ENCODE measurements at regions not wholly inside any gene's neighbourhood (a gene's known extent, or its start where the extent isn't known, plus 50 kb on each side); places are given as distances from the start of the nearest gene placed in this dataset.
A peak's percentile ranks its signal among the peaks of the same experiment; 100 is the strongest.

DNA sequence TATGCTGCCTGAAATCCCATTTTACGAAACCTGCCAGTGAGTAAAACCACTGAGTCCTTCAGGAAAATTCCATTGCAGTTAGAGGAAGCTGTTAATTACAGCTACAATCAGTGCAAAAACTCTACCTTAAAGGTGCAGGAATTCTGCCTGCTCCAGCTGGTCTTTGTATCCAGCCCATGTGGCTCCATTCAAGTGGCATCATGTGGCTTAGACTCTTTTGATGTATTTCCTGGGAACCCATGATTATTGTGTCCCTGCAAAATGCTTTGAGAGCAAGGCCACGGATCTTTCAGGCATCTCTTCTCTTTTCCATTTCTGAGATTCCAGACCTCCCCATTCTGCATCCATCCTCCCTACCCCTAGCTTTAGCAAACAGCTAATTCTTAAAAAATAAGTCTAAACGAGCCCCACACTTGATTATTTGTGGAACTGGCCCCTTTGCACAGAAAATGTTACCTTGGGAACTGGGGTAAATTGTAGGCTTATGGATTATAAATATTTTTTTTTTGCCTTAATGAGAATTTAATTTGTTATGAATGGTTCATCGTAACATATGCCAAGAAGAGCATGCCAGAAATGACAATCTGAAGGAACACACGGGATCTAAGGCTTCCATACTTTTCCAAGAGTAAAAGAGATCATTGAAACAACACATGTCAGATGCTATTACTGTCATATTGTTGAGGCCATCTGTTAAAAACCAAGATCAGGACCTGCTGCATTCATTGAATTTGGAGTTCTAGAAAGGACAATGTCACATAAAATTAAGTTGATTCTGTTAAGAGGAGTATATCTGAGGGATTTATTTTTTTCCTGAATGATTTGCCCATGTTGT, 144.6 kb downstream of the TPH2 start:
- DNase-seq, result no peak

DNA sequence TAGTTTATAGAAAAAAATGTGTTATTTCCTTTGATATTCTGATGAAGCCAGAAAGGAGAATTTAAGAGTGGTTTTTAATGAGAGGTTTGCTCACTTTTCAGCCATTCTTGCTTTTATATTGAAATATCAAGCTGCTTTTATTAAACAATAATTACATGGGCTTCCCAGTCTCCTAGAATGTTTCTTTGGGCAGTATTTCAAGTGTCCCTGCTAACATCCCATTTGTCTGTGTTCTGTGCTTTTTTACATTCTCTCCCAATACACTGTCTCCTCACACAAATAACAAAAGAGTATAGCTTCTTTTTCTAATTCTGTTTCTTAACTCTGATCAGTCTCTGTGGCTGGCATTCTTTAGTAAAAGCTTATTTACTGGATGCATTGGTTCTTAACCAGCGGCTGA, 145.4 kb downstream of the TPH2 start:
- DNase-seq, result no peak

GRCh38 chr12:72084880-72085279, 146.2 kb downstream of the TPH2 start:
- DNase-seq, result no peak

- DNase-seq, result no peak
These were observed 151.0 kb downstream of the TPH2 start for GRCh38 chr12:72089678-72090077.

DNA sequence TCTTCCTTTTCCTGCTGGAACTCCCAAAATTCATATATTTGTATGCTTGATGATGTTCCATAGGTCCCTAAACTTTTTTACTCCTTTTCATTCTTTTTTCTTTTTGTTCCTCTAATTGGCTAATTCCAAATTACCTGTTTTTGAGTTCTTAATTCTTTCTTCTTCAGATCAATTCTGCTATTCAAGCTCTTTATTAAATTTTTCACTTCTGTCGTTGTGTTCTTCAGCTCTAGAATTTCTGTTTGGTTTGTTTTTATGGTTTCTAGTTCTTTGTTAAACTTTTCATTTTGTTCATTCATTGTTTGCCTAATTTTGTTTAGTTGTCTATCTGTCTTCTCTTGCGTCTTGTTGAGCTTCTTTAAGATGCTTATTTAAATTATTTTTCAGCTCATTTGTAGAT, 154.8 kb downstream of the TPH2 start:
- DNase-seq, result no peak

DNA sequence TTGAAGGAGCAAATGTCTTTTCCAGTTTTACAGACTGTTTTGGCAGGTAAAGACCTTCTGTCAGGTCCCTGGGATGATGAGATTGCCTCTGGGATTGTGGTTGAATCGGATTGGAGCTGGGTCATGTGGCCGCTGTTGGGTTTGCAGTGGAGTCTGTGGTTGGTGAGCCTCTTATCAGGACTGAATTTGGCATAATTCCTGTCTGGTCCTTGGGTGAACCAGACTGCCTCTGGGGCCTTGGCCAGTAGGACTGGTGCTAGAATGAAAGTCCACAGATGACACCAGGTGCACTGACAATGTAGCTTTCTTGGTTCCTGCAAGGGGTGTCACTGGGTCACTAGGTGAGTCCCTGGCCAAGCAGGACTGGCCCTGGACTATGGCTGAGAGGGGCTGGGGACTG, 155.3 kb downstream of the TPH2 start:
- DNase-seq, result no peak

GRCh38 chr12:72094490-72094889, 155.8 kb downstream of the TPH2 start:
- DNase-seq, result no peak

- no peak for DNase-seq
These were observed 156.4 kb downstream of the TPH2 start for GRCh38 chr12:72095025-72095424.

GRCh38 chr12:72098622-72099021, 160.0 kb downstream of the TPH2 start:
- peak; percentile 47 for DNase-seq

GRCh38 chr12:72100854-72101253, 162.2 kb downstream of the TPH2 start:
- no peak for DNase-seq

DNA sequence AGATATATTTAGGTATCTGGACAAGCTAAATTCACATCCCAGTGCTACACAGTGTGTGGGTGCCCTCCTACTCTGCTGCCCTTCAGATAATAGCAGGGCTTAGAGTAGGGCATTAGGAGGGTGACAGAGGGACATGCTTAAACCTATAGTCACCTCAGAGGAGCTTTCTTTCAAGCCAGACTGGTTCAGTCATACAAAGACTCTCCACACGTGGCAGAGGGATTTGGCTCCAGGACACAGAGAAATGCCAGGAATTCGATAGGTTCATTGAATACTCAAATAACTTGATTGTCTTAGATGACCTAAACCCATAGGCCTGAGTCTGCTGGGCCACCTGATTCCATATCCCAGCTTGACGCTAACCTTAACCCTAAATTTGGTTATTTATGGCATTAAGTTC, 163.5 kb downstream of the TPH2 start:
- no peak for DNase-seq

GRCh38 chr12:72105849-72106248, 166.3 kb upstream of the TRHDE start:
- peak; percentile 16 for DNase-seq

DNA sequence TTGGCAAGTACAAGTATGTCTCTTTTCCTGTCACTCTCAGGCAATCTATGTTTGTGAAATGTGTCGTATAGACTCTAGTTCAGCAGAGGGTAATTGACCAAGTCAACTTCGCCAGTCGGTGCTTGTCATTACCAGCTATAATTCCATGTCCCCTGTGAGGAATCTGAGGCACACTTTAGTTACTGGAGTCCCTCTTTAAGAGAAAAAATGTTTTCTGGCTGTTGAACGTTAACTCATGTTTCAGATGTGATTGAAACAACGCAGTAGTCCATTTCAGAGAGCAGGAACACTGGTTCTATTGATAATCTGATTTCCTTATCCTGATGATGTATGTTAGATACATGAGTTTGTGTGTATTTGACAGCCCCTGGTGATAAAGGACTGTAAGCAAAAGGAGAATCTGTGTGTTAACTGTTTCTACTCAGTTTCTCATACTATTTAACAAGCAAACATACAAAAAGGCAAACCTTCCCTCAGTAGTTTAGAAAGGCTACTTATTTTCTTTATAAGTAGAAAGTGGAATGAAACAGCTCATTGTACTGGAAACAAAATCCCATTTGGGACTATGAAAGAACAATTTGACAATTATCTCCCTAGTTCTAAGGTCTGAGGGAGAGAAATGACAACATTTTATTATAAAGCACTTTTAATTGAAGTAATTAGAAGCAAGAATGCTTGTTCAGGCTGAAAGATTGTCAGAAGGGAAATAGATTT, 161.1 kb upstream of the TRHDE start:
- no peak for DNase-seq

GRCh38 chr12:72111706-72112105, 160.5 kb upstream of the TRHDE start:
- DNase-seq, result no peak

- DNase-seq, result no peak
These were observed 138.6 kb upstream of the TRHDE start for GRCh38 chr12:72133497-72134055.

DNA sequence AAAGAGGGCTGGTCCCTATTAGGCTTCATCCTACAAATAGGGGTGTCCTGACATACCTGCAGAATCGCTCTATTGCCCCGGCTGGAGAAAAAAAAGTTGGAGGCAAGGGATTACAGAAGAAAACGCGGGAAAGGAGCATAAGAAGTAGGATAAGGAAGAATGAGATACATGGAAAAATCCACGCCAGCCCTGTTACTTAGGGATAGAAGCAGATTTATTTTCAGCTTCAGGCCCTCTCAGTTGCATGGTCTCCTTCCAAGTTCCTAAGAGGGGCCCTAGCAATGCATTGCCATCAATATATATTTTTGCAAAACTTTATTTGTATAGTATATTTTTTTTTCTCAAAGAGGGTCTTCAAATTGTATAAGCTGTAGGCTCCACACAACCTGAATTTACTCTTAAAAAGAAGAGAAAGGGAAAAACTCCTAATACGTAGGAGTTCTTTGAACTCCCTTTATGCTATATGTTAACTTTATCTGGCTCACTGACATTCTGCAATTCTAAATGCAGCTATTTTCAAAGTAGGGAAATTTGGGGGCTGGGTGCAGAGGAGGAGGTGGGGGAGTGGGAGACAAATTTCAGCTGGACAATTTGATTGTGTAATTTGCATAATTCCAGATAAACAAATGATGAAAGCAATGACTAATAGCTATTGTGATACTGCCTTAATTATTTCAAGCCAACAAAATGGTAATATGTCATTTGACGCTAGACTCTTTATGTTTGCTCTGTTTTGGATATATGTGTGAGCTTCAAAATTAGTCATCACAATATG, 137.7 kb upstream of the TRHDE start:
- DNase-seq, result no peak

GRCh38 chr12:72135021-72135301, 137.2 kb upstream of the TRHDE start:
- no peak for DNase-seq

- DNase-seq, result no peak
These were observed 135.4 kb upstream of the TRHDE start for GRCh38 chr12:72136792-72137191.

DNA sequence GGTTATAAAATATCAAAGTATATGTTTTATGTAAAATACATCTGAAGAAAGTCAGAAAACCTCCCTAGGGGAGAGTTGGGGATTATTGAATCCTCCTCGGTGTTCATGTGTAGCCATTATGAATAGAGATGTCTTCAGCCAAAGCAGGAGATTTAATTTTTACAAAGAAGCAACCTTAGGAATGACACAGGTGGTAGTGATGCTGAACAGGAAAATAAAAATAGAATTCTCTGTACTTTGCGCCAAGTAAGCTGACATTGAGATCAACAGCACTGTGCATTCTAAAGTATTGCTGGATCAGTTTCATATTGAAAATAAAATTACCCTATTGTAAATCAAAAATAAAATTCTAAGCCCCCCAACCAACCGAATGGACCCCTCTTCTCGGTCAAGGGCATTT, 132.8 kb upstream of the TRHDE start:
- no peak for DNase-seq

DNA sequence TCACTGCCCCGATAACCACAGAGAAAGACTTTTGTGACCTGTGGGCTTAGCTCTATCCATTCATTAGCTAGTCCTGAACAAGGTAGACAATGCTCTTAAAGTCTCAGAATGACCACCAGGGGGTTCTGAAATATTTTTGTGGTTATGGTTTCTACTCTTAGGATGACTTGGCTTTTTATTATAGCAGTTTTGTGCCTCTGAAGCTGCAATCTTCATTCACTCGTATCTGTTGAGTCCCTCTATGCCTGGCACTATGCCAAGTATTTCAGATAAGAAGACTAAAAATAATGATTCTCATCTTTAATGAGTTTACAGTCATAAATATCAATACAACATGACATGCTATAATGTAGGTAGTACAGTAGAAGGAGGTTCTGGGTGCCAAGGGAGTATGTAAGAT, 130.8 kb upstream of the TRHDE start:
- peak; percentile 26 for DNase-seq

GRCh38 chr12:72144553-72144952, 127.6 kb upstream of the TRHDE start:
- DNase-seq, result no peak

DNA sequence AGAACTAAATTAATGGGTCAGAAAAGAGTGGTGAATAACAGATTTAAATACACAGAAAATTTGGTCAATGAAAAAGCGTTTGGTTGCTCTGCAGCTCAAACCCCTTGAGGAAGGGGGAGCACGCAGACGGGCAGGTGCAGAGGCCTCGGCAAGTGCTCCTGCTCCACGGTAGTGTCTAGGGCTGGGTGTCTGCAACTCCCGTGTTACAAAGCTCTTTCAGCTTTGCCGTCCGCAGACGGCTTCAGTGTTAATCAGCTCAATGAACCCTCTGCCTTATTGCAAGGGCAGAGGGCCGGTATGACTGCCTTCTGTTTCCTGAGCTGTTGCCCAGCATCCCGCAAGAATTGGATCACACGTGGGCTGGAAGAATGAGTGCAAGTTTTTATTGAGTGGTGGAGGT, 125.7 kb upstream of the TRHDE start:
- no peak for DNase-seq

GRCh38 chr12:72148709-72149108, 123.5 kb upstream of the TRHDE start:
- DNase-seq, result no peak

DNA sequence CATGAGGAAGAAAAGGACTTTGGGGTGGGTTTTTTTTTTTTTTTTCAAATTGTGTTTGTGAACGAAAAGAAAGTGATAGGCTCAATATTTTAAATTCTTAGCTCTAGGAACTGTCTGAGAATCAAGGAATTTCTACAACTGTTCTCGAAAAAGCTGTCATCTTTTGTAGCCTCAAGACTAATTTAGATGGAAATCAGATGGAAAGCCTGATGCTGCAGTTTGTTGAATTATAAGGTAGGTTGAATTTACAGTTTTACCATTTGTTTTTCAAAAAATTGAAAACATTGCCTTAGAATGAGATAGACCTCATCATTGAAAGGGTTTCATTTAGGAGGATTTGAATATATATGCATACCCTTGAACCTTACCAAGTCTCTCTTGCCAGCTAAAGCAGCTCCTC, 109.3 kb upstream of the TRHDE start:
- DNase-seq, result no peak

Measured in NCI-H226 (cell line).